A673 (cell line): ENCODE measurements at regions not wholly inside any gene's neighbourhood (a gene's known extent, or its start where the extent isn't known, plus 50 kb on each side); places are given as distances from the start of the nearest gene placed in this dataset.

Experiments
- BruUV-seq: library from RNA; stranded (reverse); fragments of 400-500 nt; replicated peaks from 2 replicates; lab custom pipeline; 2021; lab: Mats Ljungman, UMichigan
- CTCF ChIA-PET: fragments of 300-600 bp; sonication (Branson Sonifier 250); formaldehyde crosslinking; loops from one replicate; lab custom pipeline; 2022; ENCODE audit warnings: antibody characterized with exemption; lab: Charles Lee
- POLR2A ChIA-PET: fragments of 300-600 bp; sonication (Branson Sonifier 250); formaldehyde crosslinking; loops from one replicate; lab custom pipeline; 2022; ENCODE audit warnings: antibody characterized with exemption; ENCODE audit not compliant: low non-redundant PET; lab: Charles Lee
- DNase-seq: peaks from one replicate; pipeline ENCODE4 v3.0.0-alpha.2; 2015; ENCODE audit warnings: low spot score
- H3K27ac ChIP-seq: fragments of 200-600 bp; sonication (generic); 2 replicates; pipeline ENCODE4 v1.5.1; 2016; ENCODE audit warnings: mixed run types, low read depth, mild to moderate bottlenecking, mixed read lengths, antibody characterized with exemption, low read length; ENCODE audit not compliant: poor library complexity, severe bottlenecking
- H3K27me3 ChIP-seq: fragments of 200-600 bp; sonication (generic); replicated peaks from 2 replicates; pipeline ENCODE4 v1.6.1; 2017; ENCODE audit warnings: mixed run types, low read depth, mild to moderate bottlenecking, mixed read lengths, antibody characterized with exemption, low read length; ENCODE audit not compliant: insufficient read depth, poor library complexity
- H3K36me3 ChIP-seq: fragments of 200-600 bp; sonication (generic); 2 replicates; pipeline ENCODE4 v1.6.1; 2016; ENCODE audit warnings: mixed run types, mild to moderate bottlenecking, mixed read lengths, antibody characterized with exemption, low read length; ENCODE audit not compliant: insufficient read depth, poor library complexity, severe bottlenecking
- H3K4me1 ChIP-seq: fragments of 200-600 bp; sonication (generic); 2 replicates; pipeline ENCODE4 v1.6.1; 2017; ENCODE audit warnings: mixed run types, mild to moderate bottlenecking, mixed read lengths, antibody characterized with exemption, low read length; ENCODE audit not compliant: insufficient read depth, poor library complexity, severe bottlenecking
- H3K4me3 ChIP-seq: fragments of 200-600 bp; sonication (generic); 2 replicates; pipeline ENCODE4 v1.5.1; 2016; ENCODE audit warnings: low read depth, mixed run types, mild to moderate bottlenecking, mixed read lengths, low read length; ENCODE audit not compliant: poor library complexity, severe bottlenecking
- H3K9me3 ChIP-seq: fragments of 200-600 bp; sonication (generic); 2 replicates; pipeline ENCODE4 v1.6.1; 2016; ENCODE audit warnings: mixed run types, low read depth, mild to moderate bottlenecking, mixed read lengths, antibody characterized with exemption, low read length; ENCODE audit not compliant: poor library complexity, severe bottlenecking
- EZH2 ChIP-seq: fragments of 200-600 bp; sonication (generic); IDR thresholded peaks from 2 replicates; pipeline ENCODE4 v1.6.1; 2017; ENCODE audit warnings: borderline replicate concordance, low read depth, mild to moderate bottlenecking, mixed read lengths, antibody characterized with exemption, low read length; ENCODE audit not compliant: poor library complexity, severe bottlenecking
- intact Hi-C: fragments of 100-400 bp; cut with micrococcal nuclease; formaldehyde crosslinking; loops from one replicate; pipeline ENCODE4 v1.10.0; 2022; ENCODE audit not compliant: unreplicated experiment
- TF ChIP-seq, protein P1 (sequence below): fragments of 300-800, 200-600 bp; sonication (generic); conservative IDR thresholded peaks from 2 replicates; pipeline ENCODE4 v1.5.1; 2017; ENCODE audit warnings: low read depth, mild to moderate bottlenecking, antibody characterized with exemption, low read length, moderate library complexity, mixed read lengths

DNA sequence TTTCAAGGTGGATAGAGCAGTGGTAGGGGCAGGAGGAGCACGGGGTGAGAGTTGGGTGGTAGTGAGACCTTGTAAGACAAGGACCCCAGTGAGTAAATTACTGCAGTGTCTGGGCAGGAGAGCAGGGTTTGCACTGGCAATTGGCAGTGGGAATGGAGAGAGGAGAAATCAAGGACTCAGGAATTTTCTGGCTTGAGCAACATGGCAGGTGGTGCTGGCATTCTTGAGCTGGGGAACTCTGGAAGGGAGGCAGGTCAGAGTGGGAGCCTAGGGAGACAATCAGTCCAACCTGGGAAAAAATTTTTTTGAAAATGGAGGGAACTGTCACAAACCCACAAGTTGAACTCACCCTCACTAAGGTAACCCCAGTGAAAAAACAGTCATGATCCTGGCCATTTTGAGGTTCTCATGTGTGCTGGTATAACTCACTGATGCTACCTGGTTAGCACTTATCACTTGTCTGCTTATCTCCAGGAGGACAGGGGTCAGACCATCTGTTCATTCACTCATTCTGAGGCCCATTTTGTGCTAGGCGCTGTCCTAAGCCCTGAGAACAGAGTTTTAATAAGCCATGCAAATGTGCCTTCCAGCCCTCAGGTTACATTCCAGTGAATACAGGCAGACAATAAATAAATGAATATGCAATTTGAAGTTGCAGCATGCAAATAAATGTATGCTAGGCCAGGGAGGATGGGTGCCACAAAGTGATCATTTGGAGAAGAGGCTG, 92.2 kb upstream of the SEC11C start:
- no peaks in the 10 kb centered on the region for H3K9me3 ChIP-seq
- intact Hi-C loops = no loop called here
- TF ChIP-seq, protein P1, sequence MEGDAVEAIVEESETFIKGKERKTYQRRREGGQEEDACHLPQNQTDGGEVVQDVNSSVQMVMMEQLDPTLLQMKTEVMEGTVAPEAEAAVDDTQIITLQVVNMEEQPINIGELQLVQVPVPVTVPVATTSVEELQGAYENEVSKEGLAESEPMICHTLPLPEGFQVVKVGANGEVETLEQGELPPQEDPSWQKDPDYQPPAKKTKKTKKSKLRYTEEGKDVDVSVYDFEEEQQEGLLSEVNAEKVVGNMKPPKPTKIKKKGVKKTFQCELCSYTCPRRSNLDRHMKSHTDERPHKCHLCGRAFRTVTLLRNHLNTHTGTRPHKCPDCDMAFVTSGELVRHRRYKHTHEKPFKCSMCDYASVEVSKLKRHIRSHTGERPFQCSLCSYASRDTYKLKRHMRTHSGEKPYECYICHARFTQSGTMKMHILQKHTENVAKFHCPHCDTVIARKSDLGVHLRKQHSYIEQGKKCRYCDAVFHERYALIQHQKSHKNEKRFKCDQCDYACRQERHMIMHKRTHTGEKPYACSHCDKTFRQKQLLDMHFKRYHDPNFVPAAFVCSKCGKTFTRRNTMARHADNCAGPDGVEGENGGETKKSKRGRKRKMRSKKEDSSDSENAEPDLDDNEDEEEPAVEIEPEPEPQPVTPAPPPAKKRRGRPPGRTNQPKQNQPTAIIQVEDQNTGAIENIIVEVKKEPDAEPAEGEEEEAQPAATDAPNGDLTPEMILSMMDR = no peak
- CTCF ChIA-PET = interaction anchor here (0.6 kb wide), 1 partner anchor 36 kb away, joined by 3 read pairs; no protein-coding TSS in a partner anchor
- no TSS peak for BruUV-seq
- H3K4me1 ChIP-seq = peaks cover 28% of the 10 kb centered on the region
- POLR2A ChIA-PET = no interaction called here
- no peaks in the 10 kb centered on the region for H3K27me3 ChIP-seq
- no peak for DNase-seq
- H3K4me3 ChIP-seq = no peak overlapping the region
- H3K36me3 ChIP-seq = no peaks in the 10 kb centered on the region
- H3K27ac ChIP-seq = no peak overlapping the region

DNA sequence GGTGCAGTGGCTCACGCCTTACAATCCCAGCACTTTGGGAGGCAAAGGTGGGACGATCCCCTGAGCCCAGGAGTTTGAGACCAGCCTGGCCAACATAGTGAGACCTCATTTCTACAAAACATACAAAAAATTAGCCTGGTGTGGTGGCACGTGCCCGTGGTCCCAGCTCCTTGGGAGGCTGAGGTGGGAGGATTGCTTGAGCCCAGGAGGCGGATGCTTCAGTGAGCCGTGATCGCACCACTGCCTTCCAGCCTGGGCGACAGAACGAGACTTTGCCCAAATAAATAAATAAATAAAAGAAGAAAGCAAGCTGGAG, 91.7 kb upstream of the SEC11C start:
- POLR2A ChIA-PET = no interaction called here
- intact Hi-C loops = no loop called here
- no TSS peak for BruUV-seq
- H3K27me3 ChIP-seq = no peaks in the 10 kb centered on the region
- DNase-seq = no peak
- H3K36me3 ChIP-seq = no peaks in the 10 kb centered on the region
- CTCF ChIA-PET = no interaction called here
- TF ChIP-seq, protein P1 = no peak
- no peak for TF ChIP-seq EZH2
- no peak overlapping the region for H3K27ac ChIP-seq
- peaks cover 24% of the 10 kb centered on the region for H3K4me1 ChIP-seq
- no peak overlapping the region for H3K4me3 ChIP-seq
- no peaks in the 10 kb centered on the region for H3K9me3 ChIP-seq

DNA sequence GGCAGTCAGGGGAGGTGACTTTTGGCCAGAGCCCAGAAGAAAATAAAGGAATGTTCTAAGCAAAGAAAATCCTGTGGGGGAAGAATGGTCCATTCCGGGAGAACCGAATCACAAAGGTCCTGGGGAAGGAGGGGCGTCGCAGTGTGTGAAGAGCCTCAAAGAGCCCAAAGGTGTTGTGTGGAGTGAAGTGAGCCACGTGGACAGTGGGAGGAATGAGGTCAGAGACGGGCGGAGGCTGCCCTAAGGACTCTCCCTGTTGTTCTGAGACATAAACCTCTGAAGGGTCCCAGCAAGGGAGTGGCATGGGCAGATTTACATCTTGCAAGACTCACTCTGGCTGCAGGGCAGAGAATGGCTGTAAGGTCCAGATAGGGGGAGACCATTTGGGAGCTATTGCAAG, 91.3 kb upstream of the SEC11C start:
- BruUV-seq = no TSS peak
- no peaks in the 10 kb centered on the region for H3K9me3 ChIP-seq
- no peaks in the 10 kb centered on the region for H3K27me3 ChIP-seq
- POLR2A ChIA-PET = no interaction called here
- H3K36me3 ChIP-seq = no peaks in the 10 kb centered on the region
- H3K4me1 ChIP-seq = peaks cover 24% of the 10 kb centered on the region
- DNase-seq = no peak
- intact Hi-C loops = no loop called here
- no peak for TF ChIP-seq EZH2
- TF ChIP-seq, protein P1 = no peak
- CTCF ChIA-PET = no interaction called here
- H3K4me3 ChIP-seq = no peak overlapping the region
- H3K27ac ChIP-seq = no peak overlapping the region
